Endothelial cell of umbilical vein (primary cell): ENCODE measurements at regions not wholly inside any gene's neighbourhood (a gene's known extent, or its start where the extent isn't known, plus 50 kb on each side); places are given as distances from the start of the nearest gene placed in this dataset.

ENCODE experiments used
- EZH2 ChIP-seq: IDR thresholded peaks from 2 replicates; pipeline ENCODE4 v1.6.1; 2012; ENCODE audit warnings: borderline replicate concordance, low read depth, mild to moderate bottlenecking, moderate library complexity, low read length, inconsistent platforms; ENCODE audit not compliant: severe bottlenecking
- FOS ChIP-seq: IDR thresholded peaks from 2 replicates; pipeline ENCODE4 v1.6.1; 2011; ENCODE audit warnings: mild to moderate bottlenecking, low read length, moderate library complexity, borderline replicate concordance; ENCODE audit not compliant: insufficient read depth
- GATA2 ChIP-seq: IDR thresholded peaks from 2 replicates; pipeline ENCODE4 v1.7.0; 2011; ENCODE audit warnings: low read depth, mild to moderate bottlenecking, moderate library complexity, mixed read lengths, low read length; ENCODE audit not compliant: insufficient read length, insufficient read depth
- JUN ChIP-seq: IDR thresholded peaks from 2 replicates; pipeline ENCODE4 v1.6.1; 2011; ENCODE audit warnings: borderline replicate concordance, low read depth; ENCODE audit not compliant: insufficient read length, insufficient read depth
- MYC ChIP-seq: IDR thresholded peaks from one replicate; pipeline ENCODE4 v1.6.1; 2011; ENCODE audit warnings: mild to moderate bottlenecking, low read depth, low read length
- POLR2A ChIP-seq: IDR thresholded peaks from 2 replicates; pipeline ENCODE4 v1.6.1; 2012; ENCODE audit warnings: low read depth, mild to moderate bottlenecking, control low read depth, low read length
- POLR2AphosphoS5 ChIP-seq: IDR thresholded peaks from 2 replicates; pipeline ENCODE4 v1.6.1; 2012; ENCODE audit warnings: low read depth, mild to moderate bottlenecking, control low read depth, low read length, moderate library complexity; ENCODE audit not compliant: insufficient read depth
- TF ChIP-seq, protein P1 (sequence below), 2 donors: IDR thresholded peaks; 1 replicate in 1 of 2; 2 replicates in 1 of 2; pipeline ENCODE4 v1.5.1; 2011; ENCODE audit warnings: low read length in 2 of 2, mild to moderate bottlenecking in 2 of 2, moderate library complexity in 2 of 2, control low read depth in 1 of 2, inconsistent platforms in 1 of 2, low read depth in 1 of 2; ENCODE audit not compliant: insufficient read depth in 1 of 2; ENCODE audit errors: extremely low read depth in 1 of 2

- TF ChIP-seq POLR2A (no peak), EZH2 (no peak), POLR2AphosphoS5 (no peak), JUN (no peak), GATA2 (no peak), FOS (no peak), MYC (no peak)
- TF ChIP-seq, protein P1, sequence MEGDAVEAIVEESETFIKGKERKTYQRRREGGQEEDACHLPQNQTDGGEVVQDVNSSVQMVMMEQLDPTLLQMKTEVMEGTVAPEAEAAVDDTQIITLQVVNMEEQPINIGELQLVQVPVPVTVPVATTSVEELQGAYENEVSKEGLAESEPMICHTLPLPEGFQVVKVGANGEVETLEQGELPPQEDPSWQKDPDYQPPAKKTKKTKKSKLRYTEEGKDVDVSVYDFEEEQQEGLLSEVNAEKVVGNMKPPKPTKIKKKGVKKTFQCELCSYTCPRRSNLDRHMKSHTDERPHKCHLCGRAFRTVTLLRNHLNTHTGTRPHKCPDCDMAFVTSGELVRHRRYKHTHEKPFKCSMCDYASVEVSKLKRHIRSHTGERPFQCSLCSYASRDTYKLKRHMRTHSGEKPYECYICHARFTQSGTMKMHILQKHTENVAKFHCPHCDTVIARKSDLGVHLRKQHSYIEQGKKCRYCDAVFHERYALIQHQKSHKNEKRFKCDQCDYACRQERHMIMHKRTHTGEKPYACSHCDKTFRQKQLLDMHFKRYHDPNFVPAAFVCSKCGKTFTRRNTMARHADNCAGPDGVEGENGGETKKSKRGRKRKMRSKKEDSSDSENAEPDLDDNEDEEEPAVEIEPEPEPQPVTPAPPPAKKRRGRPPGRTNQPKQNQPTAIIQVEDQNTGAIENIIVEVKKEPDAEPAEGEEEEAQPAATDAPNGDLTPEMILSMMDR (IDR thresholded peaks at IDR 0.05; ENCODE audit: extremely low read depth in 1 of 2, insufficient read depth in 1 of 2, low read depth in 1 of 2, low read length in 2 of 2) = no peak
These were observed 140.7 kb upstream of the ANKRD1 start for GRCh38 chr10:91061608-91062007.
